Endodermal cell (in vitro differentiated cells): ENCODE measurements at regions not wholly inside any gene's neighbourhood (a gene's known extent, or its start where the extent isn't known, plus 50 kb on each side); places are given as distances from the start of the nearest gene placed in this dataset.

Experiments used
- DNase-seq: peaks from one replicate; pipeline ENCODE4 v3.0.0-alpha.2; 2017
- H3K27ac ChIP-seq: 2 replicates; pipeline ENCODE4 v1.5.1; 2013; ENCODE audit warnings: mild to moderate bottlenecking, low read depth, low read length, moderate library complexity
- H3K27me3 ChIP-seq: 2 replicates; pipeline ENCODE4 v1.6.1; 2013; ENCODE audit warnings: mild to moderate bottlenecking, low read length, moderate library complexity; ENCODE audit not compliant: insufficient read depth, control insufficient read depth, poor library complexity, severe bottlenecking
- H3K36me3 ChIP-seq: 2 replicates; pipeline ENCODE4 v1.7.0; 2013; ENCODE audit warnings: mild to moderate bottlenecking, low read length, moderate library complexity; ENCODE audit not compliant: control insufficient read depth, insufficient read depth
- H3K4me1 ChIP-seq: one replicate; pipeline ENCODE4 v1.7.0; 2013; ENCODE audit warnings: low read length; ENCODE audit not compliant: control insufficient read depth, insufficient read depth
- H3K4me3 ChIP-seq: 2 replicates; pipeline ENCODE4 v1.5.1; 2013; ENCODE audit warnings: mild to moderate bottlenecking, low read length, moderate library complexity
- H3K9ac ChIP-seq: 2 replicates; pipeline ENCODE4 v1.6.1; 2013; ENCODE audit warnings: mild to moderate bottlenecking, low read length, moderate library complexity; ENCODE audit not compliant: poor library complexity, severe bottlenecking; ENCODE audit errors: extremely low read depth
- H3K9me3 ChIP-seq: 2 replicates; pipeline ENCODE4 v1.6.1; 2013; ENCODE audit warnings: mild to moderate bottlenecking, low read length, moderate library complexity; ENCODE audit not compliant: control insufficient read depth
- H3K27ac Mint-ChIP-seq: 2 replicates; pipeline ENCODE4 v1.8.0; 2020; ENCODE audit warnings: mixed read lengths
- H3K27me3 Mint-ChIP-seq: 2 replicates; pipeline ENCODE4 v1.8.0; 2021; ENCODE audit warnings: mild to moderate bottlenecking, mixed read lengths; ENCODE audit not compliant: insufficient read depth
- H3K36me3 Mint-ChIP-seq: 2 replicates; pipeline ENCODE4 v1.8.0; 2020; ENCODE audit warnings: low read depth, mixed read lengths
- H3K4me1 Mint-ChIP-seq: 2 replicates; pipeline ENCODE4 v1.8.0; 2020; ENCODE audit warnings: mixed read lengths
- H3K4me3 Mint-ChIP-seq: 2 replicates; pipeline ENCODE4 v1.8.0; 2020; ENCODE audit warnings: mild to moderate bottlenecking, moderate library complexity, mixed read lengths
- H3K9me3 Mint-ChIP-seq: 2 replicates; pipeline ENCODE4 v1.8.0; 2020; ENCODE audit warnings: mild to moderate bottlenecking, mixed read lengths
- WGBS, 2 experiments: methylation state at CpG; one replicate each; pipeline versions ENCODE4 v1.1.5 to v1.1.7; 2013; ENCODE audit warnings: missing lambda C conversion rate in 2 of 2, mixed read lengths in 1 of 2; ENCODE audit not compliant: insufficient coverage in 1 of 2, insufficient read length in 1 of 2; 5-methylcytosine and 5-hydroxymethylcytosine counted together
- TF ChIP-seq, protein P1 (sequence below): fragments of 200-600 bp; sonication (generic); conservative IDR thresholded peaks from 2 replicates; pipeline ENCODE4 v1.5.0; 2021; ENCODE audit warnings: antibody characterized with exemption, mild to moderate bottlenecking

DNA sequence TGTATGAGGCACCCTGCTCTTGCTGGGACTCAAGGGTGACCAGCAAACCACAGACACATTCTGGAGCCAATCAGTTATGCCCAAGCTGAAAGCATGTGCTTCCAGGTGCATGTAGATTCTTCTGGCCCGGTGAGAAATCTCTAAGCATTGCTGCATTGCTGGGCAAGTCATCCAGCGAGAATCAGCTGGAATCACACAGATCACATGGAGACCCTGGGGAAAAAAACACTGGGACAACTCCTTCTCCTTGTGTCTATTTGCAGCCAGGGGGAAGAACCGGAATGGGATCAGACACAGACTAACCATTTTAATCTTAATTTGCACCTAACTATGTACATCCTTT is 119.7 kb upstream of the KLF7 start:
- H3K4me1 Mint-ChIP-seq = peaks cover 40% of the 10 kb centered on the region
- no peak for DNase-seq
- no peak overlapping the region for H3K4me3 Mint-ChIP-seq
- H3K4me1 ChIP-seq = peaks cover 22% of the 10 kb centered on the region
- TF ChIP-seq, protein P1, sequence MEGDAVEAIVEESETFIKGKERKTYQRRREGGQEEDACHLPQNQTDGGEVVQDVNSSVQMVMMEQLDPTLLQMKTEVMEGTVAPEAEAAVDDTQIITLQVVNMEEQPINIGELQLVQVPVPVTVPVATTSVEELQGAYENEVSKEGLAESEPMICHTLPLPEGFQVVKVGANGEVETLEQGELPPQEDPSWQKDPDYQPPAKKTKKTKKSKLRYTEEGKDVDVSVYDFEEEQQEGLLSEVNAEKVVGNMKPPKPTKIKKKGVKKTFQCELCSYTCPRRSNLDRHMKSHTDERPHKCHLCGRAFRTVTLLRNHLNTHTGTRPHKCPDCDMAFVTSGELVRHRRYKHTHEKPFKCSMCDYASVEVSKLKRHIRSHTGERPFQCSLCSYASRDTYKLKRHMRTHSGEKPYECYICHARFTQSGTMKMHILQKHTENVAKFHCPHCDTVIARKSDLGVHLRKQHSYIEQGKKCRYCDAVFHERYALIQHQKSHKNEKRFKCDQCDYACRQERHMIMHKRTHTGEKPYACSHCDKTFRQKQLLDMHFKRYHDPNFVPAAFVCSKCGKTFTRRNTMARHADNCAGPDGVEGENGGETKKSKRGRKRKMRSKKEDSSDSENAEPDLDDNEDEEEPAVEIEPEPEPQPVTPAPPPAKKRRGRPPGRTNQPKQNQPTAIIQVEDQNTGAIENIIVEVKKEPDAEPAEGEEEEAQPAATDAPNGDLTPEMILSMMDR = no peak
- H3K27me3 Mint-ChIP-seq = no peaks in the 10 kb centered on the region
- H3K27ac ChIP-seq = no peak overlapping the region
- no peaks in the 10 kb centered on the region for H3K36me3 ChIP-seq
- WGBS, 2 experiments = 88 to 92% methylated on average over 2 to 3 of the region's 3 CpGs
- H3K9me3 ChIP-seq = no peaks in the 10 kb centered on the region
- no peak overlapping the region for H3K9ac ChIP-seq
- H3K27ac Mint-ChIP-seq = no peak overlapping the region
- H3K9me3 Mint-ChIP-seq = no peaks in the 10 kb centered on the region
- H3K4me3 ChIP-seq = no peak overlapping the region
- H3K27me3 ChIP-seq = no peaks in the 10 kb centered on the region
- no peaks in the 10 kb centered on the region for H3K36me3 Mint-ChIP-seq

DNA sequence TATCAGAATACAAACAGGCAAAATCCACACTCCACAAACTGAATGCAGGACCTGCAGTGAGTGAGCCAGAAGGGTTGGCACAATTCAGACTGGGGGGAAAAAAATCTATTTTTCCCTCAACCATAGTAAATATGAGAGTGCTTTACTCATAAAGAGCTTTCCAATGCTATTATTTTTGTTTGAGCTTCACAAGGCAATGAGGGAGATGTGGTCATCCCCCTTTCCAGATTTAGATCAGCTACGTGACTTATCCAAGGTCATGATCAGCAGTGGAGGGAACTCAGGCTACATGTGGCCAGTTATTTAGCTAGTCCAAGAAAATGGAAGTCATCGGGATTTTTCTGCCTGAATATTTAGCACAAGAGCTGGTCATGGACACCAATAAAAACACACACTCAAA is 120.4 kb upstream of the KLF7 start:
- Mint-ChIP-seq H3K27ac (no peak overlapping the region), H3K4me1 (peaks cover 40% of the 10 kb centered on the region), H3K36me3 (no peaks in the 10 kb centered on the region), H3K9me3 (no peaks in the 10 kb centered on the region), H3K27me3 (no peaks in the 10 kb centered on the region), H3K4me3 (no peak overlapping the region)
- H3K9ac ChIP-seq = no peak overlapping the region
- no peaks in the 10 kb centered on the region for H3K27me3 ChIP-seq
- TF ChIP-seq, protein P1 = no peak
- no peaks in the 10 kb centered on the region for H3K9me3 ChIP-seq
- H3K27ac ChIP-seq = no peak overlapping the region
- DNase-seq = no peak
- H3K4me3 ChIP-seq = no peak overlapping the region
- WGBS, 2 experiments = 95 to 100% methylated on average over 1 to 2 of the region's 2 CpGs
- H3K36me3 ChIP-seq = no peaks in the 10 kb centered on the region
- H3K4me1 ChIP-seq = peaks cover 22% of the 10 kb centered on the region

DNA sequence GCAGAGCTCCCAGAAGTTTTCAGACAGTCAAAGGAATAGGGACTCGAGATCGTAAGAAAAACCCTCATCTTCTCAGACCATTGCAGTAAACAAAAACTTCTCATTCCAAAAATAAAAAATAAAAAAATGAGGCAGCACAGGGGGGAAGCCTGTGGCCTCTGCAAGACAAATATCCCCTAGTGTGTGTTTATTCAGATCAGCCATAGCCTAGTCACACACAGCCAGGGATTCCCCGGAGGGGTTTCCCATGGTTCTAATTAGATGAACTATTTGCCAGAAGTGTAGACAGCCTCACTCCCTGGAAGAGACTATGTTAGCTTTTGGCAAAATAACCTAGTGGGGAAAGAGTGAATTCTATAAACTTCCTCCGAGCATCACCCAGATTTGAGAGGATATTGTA is 122.9 kb upstream of the KLF7 start:
- Histone ChIP-seq H3K9ac (no peak overlapping the region), H3K9me3 (no peaks in the 10 kb centered on the region), H3K27me3 (no peaks in the 10 kb centered on the region), H3K4me3 (no peak overlapping the region), H3K27ac (no peak overlapping the region), H3K36me3 (no peaks in the 10 kb centered on the region), H3K4me1 (peaks cover 17% of the 10 kb centered on the region)
- H3K36me3 Mint-ChIP-seq = no peaks in the 10 kb centered on the region
- TF ChIP-seq, protein P1 = no peak
- no peak overlapping the region for H3K4me3 Mint-ChIP-seq
- H3K4me1 Mint-ChIP-seq = peaks cover 33% of the 10 kb centered on the region
- H3K27ac Mint-ChIP-seq = no peak overlapping the region
- no peak for DNase-seq
- no peaks in the 10 kb centered on the region for H3K9me3 Mint-ChIP-seq
- H3K27me3 Mint-ChIP-seq = no peaks in the 10 kb centered on the region
- WGBS, 2 experiments = 94% methylated on average over 4 of the region's 4 CpGs; no CpG with 5 or more reads in 1 of the 2 experiments
